ENCODE measurements at regions not wholly inside any gene's neighbourhood (a gene's known extent, or its start where the extent isn't known, plus 50 kb on each side); places are given as distances from the start of the nearest gene placed in this dataset.

GRCh38 chr16:17543073-17543472 lies 72.3 kb upstream of the XYLT1 start:
- DNase-seq (ENCODE audit: low spot score) (no peak), ATAC-seq (no peak)
- Mint-ChIP-seq H3K4me1 (no peaks in the 10 kb centered on the region), H3K4me3 (no peak overlapping the region), H3K36me3 (no peaks in the 10 kb centered on the region), H3K27ac (no peak overlapping the region), H3K9me3 (peaks cover 10% of the 10 kb centered on the region), H3K27me3 (ENCODE audit: low read depth) (no peaks in the 10 kb centered on the region)
- no peak for TF ChIP-seq NR3C1 (CRISPR knock-in tag; conservative IDR thresholded peaks at IDR 0.05; ENCODE audit: low read depth)
- TF ChIP-seq HMGXB4 (CRISPR knock-in tag; IDR thresholded peaks at IDR 0.05): no peak
- no peak for TF ChIP-seq SOX15 (CRISPR knock-in tag; IDR thresholded peaks at IDR 0.05)
- TF ChIP-seq JUN (CRISPR knock-in tag; IDR thresholded peaks at IDR 0.05): no peak
- no peak for TF ChIP-seq E2F4 (CRISPR knock-in tag; IDR thresholded peaks at IDR 0.05; ENCODE audit: borderline replicate concordance, low read depth)
- no peak for TF ChIP-seq CDX4 (CRISPR knock-in tag; IDR thresholded peaks at IDR 0.05; ENCODE audit: borderline replicate concordance)
- no peak for TF ChIP-seq E2F1 (CRISPR knock-in tag; IDR thresholded peaks at IDR 0.05)
- TF ChIP-seq TCF7 (CRISPR knock-in tag; IDR thresholded peaks at IDR 0.05; ENCODE audit: low read depth): no peak
- TF ChIP-seq ESRRA (CRISPR knock-in tag; IDR thresholded peaks at IDR 0.05; ENCODE audit: borderline replicate concordance): no peak
- no peak for TF ChIP-seq JAZF1 (CRISPR knock-in tag; IDR thresholded peaks at IDR 0.05)
- ChIA-PET CTCF (no interaction called here), POLR2A (no interaction called here)

GRCh38 chr16:17541324-17541723 lies 70.6 kb upstream of the XYLT1 start:
- no peaks in the 10 kb centered on the region for H3K27me3 Mint-ChIP-seq (ENCODE audit: low read depth)
- ChIA-PET CTCF (interaction anchor here (1.5 kb wide), 1 partner anchor 38 kb away, joined by 4 read pairs; no protein-coding TSS in a partner anchor), POLR2A (no interaction called here)
- no peaks in the 10 kb centered on the region for H3K36me3 Mint-ChIP-seq
- no peak for DNase-seq (ENCODE audit: low spot score)
- no peak for ATAC-seq
- no peak overlapping the region for H3K27ac Mint-ChIP-seq
- no peak overlapping the region for H3K4me3 Mint-ChIP-seq
- peaks cover 8% of the 10 kb centered on the region for H3K9me3 Mint-ChIP-seq
- no peaks in the 10 kb centered on the region for H3K4me1 Mint-ChIP-seq
- no peak for TF ChIP-seq E2F5 (CRISPR knock-in tag; IDR thresholded peaks at IDR 0.05)
- no peak for TF ChIP-seq SMAD3 (CRISPR knock-in tag; IDR thresholded peaks at IDR 0.05; ENCODE audit: borderline replicate concordance)
- no peak for TF ChIP-seq ZBTB21 (CRISPR knock-in tag; IDR thresholded peaks at IDR 0.05; ENCODE audit: borderline replicate concordance)
- TF ChIP-seq AR (CRISPR knock-in tag; IDR thresholded peaks at IDR 0.05): no peak
- no peak for TF ChIP-seq CDX4 (CRISPR knock-in tag; IDR thresholded peaks at IDR 0.05; ENCODE audit: borderline replicate concordance)
- TF ChIP-seq NR2C2 (CRISPR knock-in tag; IDR thresholded peaks at IDR 0.05): no peak
- no peak for TF ChIP-seq PRDM15 (CRISPR knock-in tag; IDR thresholded peaks at IDR 0.05)
- no peak for TF ChIP-seq RORB (CRISPR knock-in tag; IDR thresholded peaks at IDR 0.05)
- TF ChIP-seq MXD4 (CRISPR knock-in tag; IDR thresholded peaks at IDR 0.05; ENCODE audit: borderline replicate concordance): no peak
- no peak for TF ChIP-seq SMAD4 (CRISPR knock-in tag; IDR thresholded peaks at IDR 0.05)
- no peak for TF ChIP-seq HMGA2 (CRISPR knock-in tag; IDR thresholded peaks at IDR 0.05)
- no peak for TF ChIP-seq ZNF232 (CRISPR knock-in tag; IDR thresholded peaks at IDR 0.05)
- no peak for TF ChIP-seq MAX (CRISPR knock-in tag; IDR thresholded peaks at IDR 0.05)
- no peak for TF ChIP-seq ESRRA (CRISPR knock-in tag; IDR thresholded peaks at IDR 0.05; ENCODE audit: borderline replicate concordance)
- no peak for TF ChIP-seq CREM (CRISPR knock-in tag; IDR thresholded peaks at IDR 0.05)

Measured in WTC11 (cell line).